NB4 (cell line): ENCODE measurements at regions not wholly inside any gene's neighbourhood (a gene's known extent, or its start where the extent isn't known, plus 50 kb on each side); places are given as distances from the start of the nearest gene placed in this dataset.
"Not testable (repeated sequence)": the region's sequence is repeated elsewhere in the genome, so short reads cannot be mapped to it uniquely, and the experiment has no call there.

Source experiments
- DNase-seq: peaks from one replicate; pipeline ENCODE4 v3.0.0; 2010; ENCODE audit warnings: low read depth
- H3K4me3 ChIP-seq: one replicate; pipeline ENCODE4 v1.5.1; 2011; ENCODE audit warnings: mild to moderate bottlenecking, low read depth, low read length, moderate library complexity
- CTCF ChIP-seq: IDR thresholded peaks from one replicate; pipeline ENCODE4 v1.5.1; 2012; ENCODE audit warnings: low read depth, low read length
- MAX ChIP-seq: IDR thresholded peaks from 2 replicates; pipeline ENCODE4 v1.6.1; 2011; ENCODE audit warnings: low read depth, low read length
- MYC ChIP-seq: IDR thresholded peaks from 2 replicates; pipeline ENCODE4 v1.6.1; 2011; ENCODE audit warnings: low read depth, low read length
- POLR2A ChIP-seq: IDR thresholded peaks from 2 replicates; pipeline ENCODE4 v1.6.1; 2011; ENCODE audit warnings: mild to moderate bottlenecking; ENCODE audit not compliant: insufficient read length; ENCODE audit errors: extremely low read depth

GRCh38 chr17:27944546-27945332 is 51.6 kb upstream of the LYRM9 start:
- TF ChIP-seq MYC: no peak
- TF ChIP-seq CTCF: no peak
- no peak for TF ChIP-seq MAX
- no peak overlapping the region for H3K4me3 ChIP-seq
- DNase-seq: no peak

- TF ChIP-seq POLR2A: no peak
- TF ChIP-seq CTCF: no peak
- no peak for TF ChIP-seq MAX
- TF ChIP-seq MYC: no peak
- no peak for DNase-seq
- no peak overlapping the region for H3K4me3 ChIP-seq
Measured at GRCh38 chr17:27945333-27945616, 52.1 kb upstream of the LYRM9 start.

GRCh38 chr17:27945953-27946352 is 52.8 kb upstream of the LYRM9 start:
- DNase-seq: no peak
- no peak overlapping the region for H3K4me3 ChIP-seq
- no peak for TF ChIP-seq CTCF
- TF ChIP-seq POLR2A: no peak
- TF ChIP-seq MYC: no peak
- no peak for TF ChIP-seq MAX

- no peak overlapping the region for H3K4me3 ChIP-seq
- TF ChIP-seq MYC (no peak), CTCF (no peak)
- DNase-seq: peak; percentile 45
Measured at GRCh38 chr17:27946513-27946912, 53.3 kb upstream of the LYRM9 start.

- TF ChIP-seq POLR2A (no peak), MAX (no peak), MYC (no peak), CTCF (no peak)
- H3K4me3 ChIP-seq: no peak overlapping the region
- DNase-seq: no peak
Measured at GRCh38 chr17:27947005-27947406, 53.8 kb upstream of the LYRM9 start.

- H3K4me3 ChIP-seq: no peak overlapping the region
- no peak for DNase-seq
- no peak for TF ChIP-seq MYC
- no peak for TF ChIP-seq MAX
- no peak for TF ChIP-seq CTCF
Measured at GRCh38 chr17:27949304-27949703, 56.1 kb upstream of the LYRM9 start.

GRCh38 chr17:27950225-27950624 is 57.1 kb upstream of the LYRM9 start:
- DNase-seq, H3K4me3 ChIP-seq: not testable (repeated sequence)
